ENCODE measurements at regions not wholly inside any gene's neighbourhood (a gene's known extent, or its start where the extent isn't known, plus 50 kb on each side); places are given as distances from the start of the nearest gene placed in this dataset.

- DNase-seq = no peak
Observed at GRCh38 chr12:111221062-111222026, 147.6 kb downstream of the PHETA1 start.

DNA sequence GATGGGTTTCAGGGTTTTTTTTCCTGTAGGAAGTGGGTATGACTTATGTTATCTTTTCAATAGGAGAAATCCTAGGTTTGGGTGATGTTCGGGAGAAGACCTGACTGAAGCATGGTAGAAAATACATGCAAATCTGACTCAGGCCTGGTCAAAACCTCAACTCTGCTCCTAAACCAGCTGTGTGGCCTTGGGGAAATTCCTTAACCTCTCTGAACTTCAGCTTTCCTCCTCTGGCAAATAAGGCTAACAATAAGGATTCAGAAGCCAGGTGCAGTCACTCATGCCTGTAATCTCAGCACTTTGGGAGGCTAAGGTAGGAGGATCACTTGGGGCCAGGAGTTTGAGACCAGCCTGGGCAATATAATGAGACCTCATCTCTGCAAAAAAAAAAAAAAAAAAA lies 148.5 kb downstream of the PHETA1 start:
- DNase-seq = no peak

DNA sequence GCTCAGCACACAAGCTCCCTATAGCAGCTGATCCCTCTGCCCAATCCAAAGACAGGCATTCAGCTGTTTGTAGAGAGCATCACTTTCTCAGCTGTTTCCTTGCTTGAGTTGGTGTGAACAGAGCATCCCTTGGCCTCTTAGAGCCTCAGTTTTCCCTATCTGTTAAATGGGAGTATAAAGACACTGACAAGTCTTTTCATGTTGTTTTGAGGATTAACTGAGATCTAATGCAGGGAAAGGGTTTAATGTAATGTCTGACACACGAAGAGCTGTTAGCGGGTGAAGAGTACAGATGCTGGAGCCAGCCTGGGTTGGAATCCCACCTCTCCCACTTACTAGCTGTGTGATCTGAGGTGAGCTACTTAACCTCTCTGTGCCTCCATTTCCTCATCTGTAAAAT lies 149.5 kb downstream of the PHETA1 start:
- DNase-seq = no peak

DNA sequence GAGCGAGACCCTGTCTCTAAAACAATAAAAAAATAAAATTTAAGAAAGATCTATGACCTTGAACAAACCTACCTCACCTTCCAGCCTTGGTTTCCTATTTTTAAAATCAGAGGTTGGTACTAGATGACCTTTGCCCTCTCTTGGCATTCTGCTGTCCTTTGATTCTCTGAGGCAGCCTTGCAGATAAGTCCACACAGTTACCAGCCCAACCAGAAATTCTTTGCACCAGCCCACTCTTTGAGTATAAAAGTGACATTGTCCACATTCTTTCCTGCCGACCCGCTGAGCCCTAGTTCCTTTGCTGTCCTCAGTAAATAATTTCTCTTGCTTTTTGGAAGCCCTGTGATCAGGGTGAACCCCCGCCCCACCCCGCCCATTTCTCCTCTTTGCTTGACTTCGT lies 150.4 kb downstream of the PHETA1 start:
- DNase-seq = no peak

GRCh38 chr12:111216387-111217159 lies 152.3 kb downstream of the PHETA1 start:
- DNase-seq = no peak

DNA sequence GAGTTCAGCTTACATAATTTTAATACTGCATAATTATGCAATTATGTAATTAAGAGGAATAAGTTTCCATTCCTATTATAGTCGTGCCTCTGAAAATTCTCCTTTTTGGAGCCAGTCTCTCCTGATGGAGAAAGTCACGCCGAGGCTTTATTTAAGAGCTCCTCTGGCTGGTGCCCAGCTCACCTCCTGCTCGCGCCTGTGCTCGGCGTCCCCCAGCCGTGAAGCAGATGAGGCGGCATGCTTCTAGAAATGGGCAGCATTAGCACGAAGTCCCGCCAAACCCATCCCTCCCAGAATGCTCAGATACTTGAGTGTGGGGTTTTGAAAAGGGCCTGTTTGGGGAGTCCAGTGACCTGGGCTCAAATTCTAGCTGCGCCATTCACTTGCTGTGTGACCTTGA lies 153.0 kb downstream of the PHETA1 start:
- DNase-seq = no peak

- no peak for DNase-seq
Observed at GRCh38 chr12:111214401-111214800, 154.5 kb downstream of the PHETA1 start.

DNA sequence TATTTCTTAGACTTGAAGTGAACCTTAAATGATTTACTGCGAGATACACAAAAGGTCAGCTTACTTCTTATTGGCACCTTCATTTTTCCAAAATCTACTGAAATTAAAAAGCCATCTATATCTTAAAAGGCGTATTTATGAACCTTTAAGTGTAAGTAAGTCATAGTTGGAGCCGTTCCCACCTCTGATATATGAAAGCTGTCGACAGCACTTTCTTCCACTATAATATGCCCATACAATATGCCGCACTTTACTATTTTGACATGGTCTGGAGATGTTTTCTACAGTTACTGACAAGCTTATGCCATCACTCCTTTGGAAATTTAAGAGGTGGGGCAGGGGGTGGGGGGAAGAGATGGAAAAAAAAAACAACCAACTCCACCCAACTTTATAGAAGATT lies 155.3 kb downstream of the PHETA1 start:
- DNase-seq = no peak

- DNase-seq = no peak
Observed at GRCh38 chr12:111212814-111213456, 156.0 kb downstream of the PHETA1 start.

DNA sequence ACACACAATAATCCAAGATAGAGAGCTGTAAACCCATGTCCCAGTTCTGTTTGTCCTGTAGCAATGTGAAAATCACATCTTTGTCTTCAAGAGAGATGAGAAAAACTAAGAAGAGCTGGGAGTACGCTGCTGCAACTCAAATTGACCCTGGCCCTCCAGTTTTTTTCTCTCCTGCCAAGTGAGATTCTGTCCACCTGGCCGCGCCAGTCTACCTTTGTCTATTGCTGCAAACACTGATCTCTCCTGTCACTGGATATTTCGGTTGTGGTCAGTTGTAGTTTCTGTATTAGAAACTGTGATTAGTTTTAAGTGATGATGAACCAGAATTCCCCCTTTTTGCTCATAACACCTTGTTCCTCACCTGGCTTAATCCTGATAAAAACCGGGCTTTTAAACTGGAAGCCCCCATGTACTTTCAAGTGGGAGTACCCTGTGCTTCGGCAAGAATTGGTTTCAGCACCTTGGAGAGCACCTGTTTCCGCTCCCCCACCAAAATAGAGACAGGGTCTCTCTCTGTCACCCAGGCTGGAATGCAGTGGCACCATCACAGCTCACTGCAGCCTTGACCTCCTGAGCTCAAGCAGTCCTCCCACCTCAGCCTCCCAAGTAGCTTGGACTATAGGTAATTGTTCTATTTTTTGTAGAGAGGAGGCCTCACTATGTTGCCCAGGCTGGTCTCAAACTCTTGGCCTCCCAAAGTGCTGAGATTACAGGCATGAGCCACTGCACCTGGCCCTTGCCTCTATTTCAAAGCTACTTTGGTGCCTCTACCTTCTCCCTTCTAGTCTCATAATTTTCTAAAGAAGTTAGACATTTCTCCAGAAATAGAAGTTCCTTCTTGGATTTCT lies 156.8 kb downstream of the PHETA1 start:
- DNase-seq = no peak

DNA sequence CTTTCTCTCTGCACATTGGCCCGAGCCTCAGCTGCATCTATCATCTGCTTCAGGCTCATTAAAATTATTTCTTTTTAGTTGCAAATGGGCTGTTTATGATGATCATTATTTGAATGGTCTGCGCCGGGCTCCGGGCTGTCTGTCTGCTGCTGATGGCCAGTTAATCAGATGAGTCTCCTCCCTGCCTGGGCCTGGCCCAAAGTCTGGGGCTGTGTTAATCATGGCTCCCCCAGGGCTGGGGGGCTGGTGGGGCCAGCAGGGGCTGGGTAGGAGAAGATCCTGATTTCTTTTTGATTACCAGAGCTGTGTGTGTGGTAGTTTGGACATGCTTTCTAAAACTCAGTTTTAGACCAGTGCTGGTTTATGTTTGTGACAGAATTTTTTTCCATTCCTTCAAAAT lies 159.1 kb downstream of the PHETA1 start:
- DNase-seq = no peak

DNA sequence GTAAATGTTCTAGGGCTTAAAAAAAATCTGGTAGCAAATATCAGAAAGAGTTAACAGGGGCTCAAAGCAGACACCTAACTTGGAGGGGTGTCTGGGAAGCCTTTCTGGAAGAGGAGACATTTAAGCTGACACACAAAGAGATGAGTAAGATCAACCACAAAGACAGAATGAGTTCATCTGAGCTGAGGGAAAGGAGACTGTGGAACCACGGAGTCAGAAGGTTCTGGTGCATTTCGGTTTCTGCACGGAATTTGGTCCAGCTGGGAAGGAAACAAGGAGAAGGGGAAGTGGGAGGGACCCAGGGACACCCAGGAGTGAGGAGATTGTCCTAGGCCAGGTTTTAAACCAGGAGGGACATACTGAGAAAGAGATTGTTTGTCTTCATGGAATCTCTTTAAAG lies 161.1 kb downstream of the PHETA1 start:
- no peak for DNase-seq

GRCh38 chr12:111204788-111205241 lies 164.1 kb downstream of the PHETA1 start:
- no peak for DNase-seq

- no peak for DNase-seq
Observed at GRCh38 chr12:111203969-111204368, 164.9 kb downstream of the PHETA1 start.

- no peak for DNase-seq
Observed at GRCh38 chr12:111203446-111203845, 165.4 kb downstream of the PHETA1 start.

DNA sequence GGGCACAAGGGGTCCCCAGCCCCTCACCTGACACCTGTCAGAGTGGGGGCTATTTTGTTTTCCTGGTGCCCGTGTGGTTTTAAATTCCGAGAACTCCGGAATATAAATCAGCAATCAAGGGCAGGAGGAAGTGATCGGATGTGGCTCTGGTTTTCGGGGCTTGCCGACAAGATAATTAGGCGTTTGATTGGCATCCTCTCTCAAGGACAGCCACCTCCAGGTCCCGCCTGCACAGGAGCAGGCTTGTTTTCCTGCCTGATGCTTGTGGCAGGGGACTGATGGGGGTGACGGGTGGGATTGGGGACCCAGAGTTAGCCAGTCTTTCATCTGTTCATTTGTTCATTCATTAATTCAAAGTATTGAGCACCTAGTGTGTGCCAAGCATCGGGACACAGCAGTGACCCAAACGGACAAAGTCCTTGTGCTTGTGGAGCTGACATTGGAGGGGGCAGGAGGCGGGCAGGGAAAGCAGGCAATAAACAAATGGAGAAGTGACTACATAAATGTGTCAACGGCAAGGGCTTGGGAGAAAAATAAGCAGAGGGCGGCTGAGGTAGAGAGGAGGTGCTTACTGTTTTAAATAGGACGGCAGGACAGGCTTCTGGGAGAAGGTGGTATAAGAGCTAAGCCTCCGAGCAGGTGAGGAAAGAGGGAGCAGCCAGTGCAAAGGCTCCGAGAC lies 166.5 kb downstream of the PHETA1 start:
- no peak for DNase-seq

GRCh38 chr12:111201495-111202236 lies 167.2 kb downstream of the PHETA1 start:
- DNase-seq = no peak

- no peak for DNase-seq
Observed at GRCh38 chr12:111201036-111201435, 167.9 kb downstream of the PHETA1 start.

- DNase-seq = no peak
Observed at GRCh38 chr12:111197376-111197944, 171.4 kb downstream of the PHETA1 start.

DNA sequence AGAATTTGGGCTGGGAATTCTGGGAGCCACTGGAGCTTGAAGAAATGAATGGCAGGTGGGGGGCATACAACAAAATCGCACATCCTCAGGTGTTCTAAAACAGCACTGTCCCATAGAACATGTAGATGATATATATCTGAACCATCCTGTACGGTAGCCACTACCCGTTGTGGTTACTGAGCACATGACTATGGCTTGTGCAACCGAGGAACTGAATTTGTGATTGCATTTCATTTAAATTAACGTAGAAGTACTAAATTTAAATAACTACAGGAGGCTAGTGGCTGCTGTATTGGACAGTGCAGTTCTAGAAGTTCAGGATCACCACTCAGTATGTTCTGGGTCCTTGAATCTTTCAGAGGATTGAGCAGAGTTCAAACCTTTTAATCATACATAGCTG lies 172.4 kb downstream of the PHETA1 start:
- no peak for DNase-seq

- no peak for DNase-seq
Observed at GRCh38 chr12:111195316-111195715, 173.6 kb downstream of the PHETA1 start.
